Upper lobe of left lung (tissue), 6 donors: ENCODE measurements at regions not wholly inside any gene's neighbourhood (a gene's known extent, or its start where the extent isn't known, plus 50 kb on each side); places are given as distances from the start of the nearest gene placed in this dataset.

Source experiments
- ATAC-seq, 2 donors: fragments of 200-7000 bp; cut with Tn5 transposase; one replicate each; pipeline ENCODE4 v1.9.1; 2022; ENCODE audit warnings: mild to moderate bottlenecking in 2 of 2, moderate library complexity in 2 of 2; ENCODE audit not compliant: low FRiP score in 2 of 2
- DNase-seq, 2 donors: peaks; one replicate each; pipeline ENCODE4 v3.0.0-alpha.2; 2019 to 2020
- H3K27ac ChIP-seq, 4 donors: fragments of 200-600 bp; sonication (generic); one replicate each; pipeline ENCODE4 v1.5.1; 2016 to 2019
- H3K27me3 ChIP-seq, 4 donors: fragments of 200-600 bp; sonication (generic); one replicate each; pipeline ENCODE4 v1.5.1; 2017 to 2019
- H3K36me3 ChIP-seq, 4 donors: fragments of 200-600 bp; sonication (generic); one replicate each; pipeline ENCODE4 v1.5.1; 2016 to 2019
- H3K4me1 ChIP-seq, 4 donors: fragments of 200-600 bp; sonication (generic); one replicate each; pipeline ENCODE4 v1.5.1; 2018 to 2019
- H3K4me3 ChIP-seq, 4 donors: fragments of 200-600 bp; sonication (generic); one replicate each; pipeline ENCODE4 v1.5.1; 2017 to 2019; ENCODE audit warnings: mild to moderate bottlenecking in 2 of 4, moderate library complexity in 1 of 4
- H3K9me3 ChIP-seq, 4 donors: fragments of 200-600 bp; sonication (generic); one replicate each; pipeline ENCODE4 v1.5.1; 2018 to 2019
- CTCF ChIP-seq, 6 experiments: fragments of 450-650 bp in 4 of 6; fragments of 200-600 bp in 2 of 6; sonication (generic) in 2 of 6; IDR thresholded peaks; one replicate each; pipeline ENCODE4 v1.5.1; 2016 to 2019; ENCODE audit warnings: antibody characterized with exemption in 6 of 6
- EP300 ChIP-seq, 4 donors: sonication (generic); formaldehyde crosslinking; IDR thresholded peaks; one replicate each; pipeline ENCODE4 v1.5.1; 2017; ENCODE audit warnings: antibody characterized with exemption in 4 of 4, control low read depth in 2 of 4
- POLR2A ChIP-seq, 4 donors: fragments of 450-650 bp; IDR thresholded peaks; one replicate each; pipeline ENCODE4 v1.5.1; 2016 to 2017; ENCODE audit warnings: antibody characterized with exemption in 4 of 4, mild to moderate bottlenecking in 2 of 4
- POLR2AphosphoS5 ChIP-seq, 2 donors: sonication (generic); formaldehyde crosslinking; IDR thresholded peaks; one replicate each; pipeline ENCODE4 v1.5.1; 2017; ENCODE audit warnings: antibody characterized with exemption in 2 of 2
- WGBS, 2 donors: methylation state at CpG; one replicate each; pipeline ENCODE4 v1.1.5; 2017 to 2018; 5-methylcytosine and 5-hydroxymethylcytosine counted together
- donor health status: DM: no; HTN: no; CAD: no; lungs with moderate emphysema.
- donor health status: DM: no; HTN: yes; CAD: no; lungs with severe emphysema.

- Histone ChIP-seq H3K36me3 (no peaks in the 10 kb centered on the region), H3K27me3 (no peaks in the 10 kb centered on the region), H3K4me1 (no peaks in the 10 kb centered on the region), H3K9me3 (no peaks in the 10 kb centered on the region), H3K4me3 (no peak overlapping the region), H3K27ac (no peak overlapping the region)
- TF ChIP-seq POLR2A (IDR thresholded peaks at IDR 0.05) (no peak), EP300 (IDR thresholded peaks at IDR 0.05) (no peak), POLR2AphosphoS5 (IDR thresholded peaks at IDR 0.05) (no peak), CTCF (IDR thresholded peaks at IDR 0.05) (no peak)
- no peak for DNase-seq
- no peak for ATAC-seq
Measured at GRCh38 chr14:42550310-42550709, 943.6 kb downstream of the LRFN5 start.

- no peak for ATAC-seq
- no peaks in the 10 kb centered on the region for H3K27me3 ChIP-seq
- no peaks in the 10 kb centered on the region for H3K4me1 ChIP-seq
- no peak for DNase-seq
- no peak overlapping the region for H3K4me3 ChIP-seq
- no peak for TF ChIP-seq POLR2A (IDR thresholded peaks at IDR 0.05)
- TF ChIP-seq POLR2AphosphoS5 (IDR thresholded peaks at IDR 0.05), result no peak
- no peak for TF ChIP-seq CTCF (IDR thresholded peaks at IDR 0.05)
- no peak for TF ChIP-seq EP300 (IDR thresholded peaks at IDR 0.05)
- no peaks in the 10 kb centered on the region for H3K36me3 ChIP-seq
- H3K9me3 ChIP-seq, result no peaks in the 10 kb centered on the region
- H3K27ac ChIP-seq, result no peak overlapping the region
Measured at GRCh38 chr14:42548349-42548748, 941.7 kb downstream of the LRFN5 start.

GRCh38 chr14:42545636-42546035 is 939.0 kb downstream of the LRFN5 start:
- no peaks in the 10 kb centered on the region for H3K4me1 ChIP-seq
- H3K4me3 ChIP-seq, result no peak overlapping the region
- TF ChIP-seq POLR2A (IDR thresholded peaks at IDR 0.05), result no peak
- TF ChIP-seq CTCF (IDR thresholded peaks at IDR 0.05), result no peak
- H3K27me3 ChIP-seq, result no peaks in the 10 kb centered on the region
- ATAC-seq, result no peak
- H3K9me3 ChIP-seq, result no peaks in the 10 kb centered on the region
- H3K36me3 ChIP-seq, result no peaks in the 10 kb centered on the region
- 52 to 55% methylated on average over 2 of the region's 2 CpGs for WGBS, 2 donors
- no peak overlapping the region for H3K27ac ChIP-seq
- no peak for DNase-seq

- 71 to 76% methylated on average over 3 of the region's 3 CpGs for WGBS, 2 donors
- Histone ChIP-seq H3K27me3 (no peaks in the 10 kb centered on the region), H3K9me3 (no peaks in the 10 kb centered on the region)
Measured at GRCh38 chr14:42541535-42542001, 934.9 kb downstream of the LRFN5 start.

More at GRCh38 chr14:42541535-42542001, 934.9 kb downstream of the LRFN5 start:
- no peaks in the 10 kb centered on the region for H3K36me3 ChIP-seq
- no peak overlapping the region for H3K4me3 ChIP-seq
- no peaks in the 10 kb centered on the region for H3K4me1 ChIP-seq
- DNase-seq (no peak), ATAC-seq (no peak)
- H3K27ac ChIP-seq, result no peak overlapping the region
- TF ChIP-seq POLR2A (IDR thresholded peaks at IDR 0.05), result no peak
- no peak for TF ChIP-seq CTCF (IDR thresholded peaks at IDR 0.05)
- TF ChIP-seq POLR2AphosphoS5 (IDR thresholded peaks at IDR 0.05), result no peak
